HEK293 (cell line): ENCODE measurements at regions not wholly inside any gene's neighbourhood (a gene's known extent, or its start where the extent isn't known, plus 50 kb on each side); places are given as distances from the start of the nearest gene placed in this dataset.

Experiments used
- CTCF ChIA-PET: fragments of 350-600 bp; formaldehyde crosslinking; extraction: SDS; loops from one replicate; lab custom pipeline; 2021; ENCODE audit warnings: antibody characterized with exemption; lab: Yijun Ruan, JAX
- POLR2A ChIA-PET: fragments of 300-600 bp; formaldehyde crosslinking; extraction: SDS; loops from one replicate; lab custom pipeline; 2020; ENCODE audit warnings: antibody characterized with exemption, inconsistent platforms; lab: Yijun Ruan, JAX
- H3K27ac ChIP-seq: fragments of 200-500 bp; sonication (Bioruptor generic); 2 replicates; pipeline ENCODE4 v1.5.1; 2014; ENCODE audit warnings: low read depth, low read length, control low read depth, inconsistent platforms; ENCODE audit errors: extremely low read depth
- H3K36me3 ChIP-seq, 2 experiments: fragments of 200-500 bp in 1 of 2; sonication (Bioruptor generic) in 1 of 2; 1 replicate in 1 of 2; 2 replicates in 1 of 2; pipeline ENCODE4 v1.5.1; 2014 to 2017; ENCODE audit warnings: inconsistent platforms in 2 of 2, low read length in 2 of 2; ENCODE audit not compliant: control insufficient read depth in 2 of 2, insufficient read depth in 1 of 2
- H3K4me1 ChIP-seq: fragments of 200-500 bp; sonication (Bioruptor generic); 2 replicates; pipeline ENCODE4 v1.5.1; 2014; ENCODE audit warnings: mild to moderate bottlenecking, low read length, inconsistent platforms; ENCODE audit not compliant: control insufficient read depth, insufficient read depth
- H3K4me3 ChIP-seq: 2 replicates; pipeline ENCODE4 v1.5.1; 2011; ENCODE audit warnings: low read depth, mild to moderate bottlenecking, control low read depth, low read length, moderate library complexity
- H3K9me3 ChIP-seq: fragments of 200-500 bp; sonication (Bioruptor generic); 2 replicates; pipeline ENCODE4 v1.5.1; 2014; ENCODE audit warnings: low read depth, low read length, inconsistent platforms; ENCODE audit not compliant: control insufficient read depth, insufficient read depth
- ATF2 ChIP-seq: fragments of 450-650 bp; formaldehyde crosslinking; IDR thresholded peaks from 2 replicates; pipeline ENCODE4 v1.5.1; 2016; ENCODE audit warnings: missing biosample characterization, missing genetic modification characterization, low read depth
- HIC1 ChIP-seq: fragments of 450-650 bp; formaldehyde crosslinking; IDR thresholded peaks from 2 replicates; pipeline ENCODE4 v1.5.1; 2016; ENCODE audit warnings: missing biosample characterization, missing genetic modification characterization
- INSM2 ChIP-seq: fragments of 450-650 bp; formaldehyde crosslinking; IDR thresholded peaks from 2 replicates; pipeline ENCODE4 v1.5.1; 2016; ENCODE audit warnings: missing biosample characterization, missing genetic modification characterization
- OVOL3 ChIP-seq: fragments of 450-650 bp; formaldehyde crosslinking; IDR thresholded peaks from 2 replicates; pipeline ENCODE4 v1.5.1; 2016; ENCODE audit warnings: missing biosample characterization, missing genetic modification characterization
- REST ChIP-seq: fragments of 450-650 bp; formaldehyde crosslinking; IDR thresholded peaks from 2 replicates; pipeline ENCODE4 v1.5.1; 2016; ENCODE audit warnings: missing biosample characterization, missing genetic modification characterization
- SCRT1 ChIP-seq: fragments of 450-650 bp; formaldehyde crosslinking; IDR thresholded peaks from 2 replicates; pipeline ENCODE4 v1.5.1; 2016; ENCODE audit warnings: missing biosample characterization, missing genetic modification characterization, borderline replicate concordance
- WT1 ChIP-seq: fragments of 450-650 bp; formaldehyde crosslinking; IDR thresholded peaks from 2 replicates; pipeline ENCODE4 v1.5.1; 2016; ENCODE audit warnings: missing biosample characterization, missing genetic modification characterization
- ZBTB21 ChIP-seq: fragments of 450-650 bp; formaldehyde crosslinking; IDR thresholded peaks from 2 replicates; pipeline ENCODE4 v1.5.1; 2017; ENCODE audit warnings: missing biosample characterization, missing genetic modification characterization
- ZBTB48 ChIP-seq: fragments of 450-650 bp; formaldehyde crosslinking; IDR thresholded peaks from 2 replicates; pipeline ENCODE4 v1.5.1; 2016; ENCODE audit warnings: missing biosample characterization, missing genetic modification characterization
- ZBTB7A ChIP-seq: fragments of 450-650 bp; formaldehyde crosslinking; IDR thresholded peaks from 2 replicates; pipeline ENCODE4 v1.5.1; 2016; ENCODE audit warnings: low read depth, missing biosample characterization, missing genetic modification characterization
- ZEB2 ChIP-seq: fragments of 450-650 bp; formaldehyde crosslinking; IDR thresholded peaks from 2 replicates; pipeline ENCODE4 v1.5.1; 2016; ENCODE audit warnings: missing biosample characterization, missing genetic modification characterization
- ZNF138 ChIP-seq: fragments of 450-650 bp; formaldehyde crosslinking; IDR thresholded peaks from 2 replicates; pipeline ENCODE4 v1.5.1; 2016; ENCODE audit warnings: missing biosample characterization, missing genetic modification characterization, borderline replicate concordance
- ZNF148 ChIP-seq: fragments of 450-650 bp; formaldehyde crosslinking; IDR thresholded peaks from 2 replicates; pipeline ENCODE4 v1.5.0; 2017; ENCODE audit warnings: missing biosample characterization, missing genetic modification characterization, borderline replicate concordance
- ZNF157 ChIP-seq: fragments of 450-650 bp; formaldehyde crosslinking; IDR thresholded peaks from 2 replicates; pipeline ENCODE4 v1.5.1; 2016; ENCODE audit warnings: missing biosample characterization, missing genetic modification characterization
- ZNF202 ChIP-seq: fragments of 450-650 bp; formaldehyde crosslinking; IDR thresholded peaks from 2 replicates; pipeline ENCODE4 v1.5.1; 2016; ENCODE audit warnings: missing biosample characterization, missing genetic modification characterization, borderline replicate concordance
- ZNF221 ChIP-seq: fragments of 450-650 bp; formaldehyde crosslinking; IDR thresholded peaks from 2 replicates; pipeline ENCODE4 v1.5.1; 2017; ENCODE audit warnings: missing biosample characterization, missing genetic modification characterization, borderline replicate concordance
- ZNF248 ChIP-seq: fragments of 450-650 bp; formaldehyde crosslinking; IDR thresholded peaks from 2 replicates; pipeline ENCODE4 v1.5.1; 2017; ENCODE audit warnings: missing biosample characterization, missing genetic modification characterization
- ZNF324 ChIP-seq: fragments of 450-650 bp; formaldehyde crosslinking; IDR thresholded peaks from 2 replicates; pipeline ENCODE4 v1.5.1; 2016; ENCODE audit warnings: missing biosample characterization, missing genetic modification characterization
- ZNF362 ChIP-seq: fragments of 450-650 bp; formaldehyde crosslinking; IDR thresholded peaks from 2 replicates; pipeline ENCODE4 v1.5.1; 2016; ENCODE audit warnings: missing biosample characterization, missing genetic modification characterization
- ZNF660 ChIP-seq: fragments of 450-650 bp; IDR thresholded peaks from 2 replicates; pipeline ENCODE4 v1.5.1; 2018; ENCODE audit warnings: missing biosample characterization, mild to moderate bottlenecking, missing genetic modification characterization
- ZNF747 ChIP-seq: fragments of 450-650 bp; formaldehyde crosslinking; IDR thresholded peaks from 2 replicates; pipeline ENCODE4 v1.5.1; 2016; ENCODE audit warnings: missing biosample characterization, missing genetic modification characterization
- ZNF768 ChIP-seq: fragments of 450-650 bp; formaldehyde crosslinking; IDR thresholded peaks from 2 replicates; pipeline ENCODE4 v1.5.1; 2018; ENCODE audit warnings: missing biosample characterization, mild to moderate bottlenecking, missing genetic modification characterization
- ZNF785 ChIP-seq: fragments of 450-650 bp; formaldehyde crosslinking; IDR thresholded peaks from 2 replicates; pipeline ENCODE4 v1.5.1; 2016; ENCODE audit warnings: missing biosample characterization, missing genetic modification characterization
- ZNF791 ChIP-seq: fragments of 450-650 bp; formaldehyde crosslinking; IDR thresholded peaks from 2 replicates; pipeline ENCODE4 v1.5.1; 2016; ENCODE audit warnings: missing biosample characterization, missing genetic modification characterization

- Histone ChIP-seq H3K4me1 (no peaks in the 10 kb centered on the region), H3K4me3 (no peak overlapping the region), H3K9me3 (no peaks in the 10 kb centered on the region), H3K27ac (no peak overlapping the region), H3K36me3 (no peaks in the 10 kb centered on the region)
- POLR2A ChIA-PET = no interaction called here
- TF ChIP-seq ZNF660 (tag by site-specific recombination) (no peak), ZBTB21 (tag by site-specific recombination) (no peak), ZNF248 (tag by site-specific recombination) (no peak), ZEB2 (tag by site-specific recombination) (no peak), ZNF148 (tag by site-specific recombination) (no peak), ZNF324 (tag by site-specific recombination) (no peak), HIC1 (tag by site-specific recombination) (no peak), ZNF221 (tag by site-specific recombination) (no peak)
- CTCF ChIA-PET = no interaction called here
Observed at GRCh38 chr1:67983867-67984266, 66.6 kb downstream of the DIRAS3 start.

GRCh38 chr1:67980028-67980427 is 70.4 kb downstream of the DIRAS3 start:
- ChIA-PET POLR2A (no interaction called here), CTCF (interaction anchor here (1.0 kb wide), 1 partner anchor 456 kb away, joined by 4 read pairs; no protein-coding TSS in a partner anchor)
- Histone ChIP-seq H3K4me3 (no peak overlapping the region), H3K27ac (no peak overlapping the region), H3K9me3 (no peaks in the 10 kb centered on the region), H3K4me1 (no peaks in the 10 kb centered on the region), H3K36me3 (no peaks in the 10 kb centered on the region)
- TF ChIP-seq ZNF747 (tag by site-specific recombination) (no peak), INSM2 (tag by site-specific recombination) (no peak), ZNF785 (tag by site-specific recombination) (no peak), OVOL3 (tag by site-specific recombination) (no peak), ZNF791 (tag by site-specific recombination) (no peak), ZNF157 (tag by site-specific recombination) (no peak), WT1 (tag by site-specific recombination) (no peak), ZNF768 (tag by site-specific recombination) (no peak), SCRT1 (tag by site-specific recombination) (no peak), ZNF138 (tag by site-specific recombination) (no peak), ZBTB48 (tag by site-specific recombination) (no peak), REST (tag by site-specific recombination) (no peak), ZBTB7A (tag by site-specific recombination) (no peak), ATF2 (no peak), ZNF362 (tag by site-specific recombination) (no peak), ZNF202 (tag by site-specific recombination) (no peak)
